ENCODE measurements at regions not wholly inside any gene's neighbourhood (a gene's known extent, or its start where the extent isn't known, plus 50 kb on each side); places are given as distances from the start of the nearest gene placed in this dataset.

- no peak for TF ChIP-seq CTCF (IDR thresholded peaks at IDR 0.05; ENCODE audit: low read length)
- TF ChIP-seq EZH2 (IDR thresholded peaks at IDR 0.05; ENCODE audit: borderline replicate concordance, low read length), result no peak
Measured at GRCh38 chr16:79363035-79363434, 237.5 kb downstream of the MAF start.
